ENCODE measurements at regions not wholly inside any gene's neighbourhood (a gene's known extent, or its start where the extent isn't known, plus 50 kb on each side); places are given as distances from the start of the nearest gene placed in this dataset.
"Not testable (repeated sequence)": the region's sequence is repeated elsewhere in the genome, so short reads cannot be mapped to it uniquely, and the experiment has no call there.

DNA sequence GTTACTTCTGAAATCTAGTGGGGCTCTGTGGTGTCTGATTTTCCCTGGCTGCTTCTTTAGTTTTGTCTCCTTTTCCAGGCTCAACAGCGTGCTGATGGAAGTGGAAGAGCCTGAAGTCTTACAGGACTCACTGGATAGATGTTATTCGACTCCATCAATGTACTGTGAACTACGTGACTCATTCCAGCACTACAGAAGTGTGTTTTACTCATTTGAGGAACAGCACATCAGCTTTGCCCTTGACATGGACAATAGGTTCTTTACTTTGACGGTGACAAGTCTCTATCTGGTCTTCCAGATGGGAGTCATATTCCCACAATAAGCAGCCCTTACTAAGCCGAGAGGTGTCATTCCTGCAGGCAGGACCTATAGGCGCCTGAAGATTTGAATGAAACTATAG lies 51.1 kb downstream of the NBPF8 start:
- not testable (repeated sequence) for H3K27ac ChIP-seq; H3K9me3 ChIP-seq; H3K36me3 ChIP-seq; H3K4me1 ChIP-seq; H3K27me3 ChIP-seq; H3K4me3 ChIP-seq; DNase-seq (ENCODE audit: low spot score in 2 of 2)
- 95% methylated on average over 4 of the region's 6 CpGs for WGBS

- not testable (repeated sequence) for H3K4me1 ChIP-seq; DNase-seq (ENCODE audit: low spot score in 2 of 2); H3K27me3 ChIP-seq; H3K4me3 ChIP-seq; H3K27ac ChIP-seq; H3K9me3 ChIP-seq
- 87% methylated on average over 4 of the region's 4 CpGs for WGBS
- H3K36me3 ChIP-seq = peaks cover 13% of the 10 kb centered on the region
Observed at GRCh38 chr1:120477663-120478062, 62.8 kb downstream of the NBPF8 start.

- 100% methylated on average over 1 of the region's 5 CpGs for WGBS
- H3K9me3 ChIP-seq; H3K4me1 ChIP-seq; H3K4me3 ChIP-seq; DNase-seq (ENCODE audit: low spot score in 2 of 2); H3K27ac ChIP-seq; H3K27me3 ChIP-seq: not testable (repeated sequence)
- H3K36me3 ChIP-seq = peaks cover 13% of the 10 kb centered on the region
Observed at GRCh38 chr1:120478400-120478799, 63.6 kb downstream of the NBPF8 start.

DNA sequence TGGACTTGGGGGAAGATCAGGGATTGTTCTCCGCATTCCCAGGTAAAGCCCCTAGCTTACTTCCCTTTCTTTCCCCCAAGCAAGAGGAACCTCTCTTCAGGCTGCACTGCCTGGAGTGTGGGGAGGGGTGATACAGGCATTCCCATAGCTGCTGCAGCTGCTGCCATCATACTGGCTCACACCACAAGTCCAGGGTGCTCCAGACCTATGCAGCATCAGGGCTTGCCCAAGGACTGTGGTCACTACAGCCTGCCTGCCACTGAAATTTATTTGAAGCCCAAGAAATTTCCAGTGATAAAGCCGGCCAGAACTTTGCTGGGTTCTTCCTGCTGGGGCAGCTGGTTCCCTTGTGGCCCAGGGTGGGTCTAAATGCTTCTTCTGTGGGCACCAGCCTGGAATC lies 72.7 kb downstream of the NBPF8 start:
- H3K9me3 ChIP-seq; DNase-seq (ENCODE audit: low spot score in 2 of 2); H3K4me3 ChIP-seq; H3K27ac ChIP-seq; H3K27me3 ChIP-seq; H3K4me1 ChIP-seq: not testable (repeated sequence)
- no CpG with 5 or more reads among the region's 2 CpGs for WGBS
- H3K36me3 ChIP-seq = peaks cover 11% of the 10 kb centered on the region

GRCh38 chr1:120489217-120489616 lies 74.4 kb downstream of the NBPF8 start:
- H3K27ac ChIP-seq; H3K4me1 ChIP-seq; H3K27me3 ChIP-seq; H3K9me3 ChIP-seq; H3K4me3 ChIP-seq; DNase-seq (ENCODE audit: low spot score in 2 of 2): not testable (repeated sequence)
- peaks cover 13% of the 10 kb centered on the region for H3K36me3 ChIP-seq
- 100% methylated on average over 1 of the region's 8 CpGs for WGBS

- DNase-seq (ENCODE audit: low spot score in 2 of 2); H3K4me1 ChIP-seq; H3K9me3 ChIP-seq; H3K27me3 ChIP-seq; H3K4me3 ChIP-seq; H3K27ac ChIP-seq: not testable (repeated sequence)
- peaks cover 11% of the 10 kb centered on the region for H3K36me3 ChIP-seq
- WGBS = no CpG with 5 or more reads among the region's 3 CpGs
Observed at GRCh38 chr1:120497145-120497544, 82.3 kb downstream of the NBPF8 start.

DNA sequence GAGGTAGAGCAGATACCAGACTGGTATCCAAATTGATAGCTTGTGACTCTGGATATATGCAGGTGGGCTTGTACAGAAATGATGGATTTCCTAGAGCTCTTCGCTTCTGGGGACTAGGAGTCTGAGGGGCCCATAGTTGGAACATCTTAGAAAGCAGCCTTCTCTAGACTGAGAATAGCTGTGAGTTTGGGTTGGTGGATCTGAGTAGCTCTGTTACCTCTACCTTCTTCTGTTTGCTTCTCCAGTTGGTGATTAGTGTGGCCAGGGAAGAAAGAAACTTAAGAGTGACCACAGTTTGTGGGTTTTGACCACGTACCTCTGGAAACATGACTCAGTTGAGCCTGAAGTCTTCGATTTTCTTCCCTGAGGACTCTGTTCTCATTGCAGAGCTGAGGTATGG lies 88.4 kb downstream of the NBPF8 start:
- DNase-seq (ENCODE audit: low spot score in 2 of 2); H3K36me3 ChIP-seq: not testable (repeated sequence)
- 70% methylated on average over 2 of the region's 3 CpGs for WGBS

DNA sequence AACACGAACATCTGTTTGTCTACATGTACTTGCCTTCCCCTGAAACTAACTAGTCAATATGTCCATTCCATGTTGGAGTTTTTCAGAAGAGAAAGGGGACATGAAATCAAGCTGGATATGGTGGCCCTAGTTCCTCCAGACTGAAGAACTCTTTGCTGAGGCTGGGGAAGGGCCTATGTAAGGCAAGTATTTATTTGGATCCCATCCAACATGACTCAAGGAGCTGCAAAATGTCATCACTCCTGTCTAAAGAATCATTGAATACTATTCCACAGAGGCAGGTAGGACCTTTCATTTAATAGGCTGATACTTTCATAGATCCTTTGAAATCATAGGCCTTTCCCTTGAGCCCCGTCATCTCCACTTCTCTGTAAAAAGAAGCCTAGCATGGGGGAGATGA lies 91.5 kb downstream of the NBPF8 start:
- H3K36me3 ChIP-seq; H3K27me3 ChIP-seq; H3K4me1 ChIP-seq; H3K9me3 ChIP-seq; H3K4me3 ChIP-seq; H3K27ac ChIP-seq; DNase-seq (ENCODE audit: low spot score in 2 of 2): not testable (repeated sequence)
- 100% methylated on average over 1 of the region's 2 CpGs for WGBS

More for the DNA sequence above, 88.4 kb downstream of the NBPF8 start:
- H3K4me3 ChIP-seq, H3K4me1 ChIP-seq, H3K27ac ChIP-seq, H3K27me3 ChIP-seq, H3K9me3 ChIP-seq: not testable (repeated sequence)

- peaks cover 12% of the 10 kb centered on the region for H3K36me3 ChIP-seq
- H3K9me3 ChIP-seq; H3K27ac ChIP-seq; H3K4me3 ChIP-seq; DNase-seq (ENCODE audit: low spot score in 2 of 2); H3K27me3 ChIP-seq; H3K4me1 ChIP-seq: not testable (repeated sequence)
- WGBS = no CpG with 5 or more reads among the region's 3 CpGs
Observed at GRCh38 chr1:120508351-120508750, 93.5 kb downstream of the NBPF8 start.

- 100% methylated on average over 1 of the region's 5 CpGs for WGBS
- H3K27ac ChIP-seq; H3K36me3 ChIP-seq; H3K4me3 ChIP-seq; DNase-seq (ENCODE audit: low spot score in 2 of 2); H3K27me3 ChIP-seq; H3K4me1 ChIP-seq; H3K9me3 ChIP-seq: not testable (repeated sequence)
Observed at GRCh38 chr1:120509258-120509657, 94.4 kb downstream of the NBPF8 start.

- H3K4me3 ChIP-seq; H3K36me3 ChIP-seq; H3K27ac ChIP-seq; H3K27me3 ChIP-seq; DNase-seq (ENCODE audit: low spot score in 2 of 2); H3K4me1 ChIP-seq; H3K9me3 ChIP-seq: not testable (repeated sequence)
- no CpG with 5 or more reads among the region's 1 CpG for WGBS
Observed at GRCh38 chr1:120513099-120513498, 98.3 kb downstream of the NBPF8 start.

GRCh38 chr1:120513531-120513930 lies 98.7 kb downstream of the NBPF8 start:
- WGBS = no CpG with 5 or more reads among the region's 4 CpGs
- not testable (repeated sequence) for H3K4me1 ChIP-seq; H3K27me3 ChIP-seq; H3K27ac ChIP-seq; H3K4me3 ChIP-seq; H3K9me3 ChIP-seq; H3K36me3 ChIP-seq; DNase-seq (ENCODE audit: low spot score in 2 of 2)

GRCh38 chr1:120519196-120519595 lies 104.4 kb downstream of the NBPF8 start:
- H3K27me3 ChIP-seq; H3K4me1 ChIP-seq; DNase-seq (ENCODE audit: low spot score in 2 of 2); H3K4me3 ChIP-seq; H3K36me3 ChIP-seq; H3K9me3 ChIP-seq; H3K27ac ChIP-seq: not testable (repeated sequence)
- WGBS = no CpG with 5 or more reads among the region's 8 CpGs

DNA sequence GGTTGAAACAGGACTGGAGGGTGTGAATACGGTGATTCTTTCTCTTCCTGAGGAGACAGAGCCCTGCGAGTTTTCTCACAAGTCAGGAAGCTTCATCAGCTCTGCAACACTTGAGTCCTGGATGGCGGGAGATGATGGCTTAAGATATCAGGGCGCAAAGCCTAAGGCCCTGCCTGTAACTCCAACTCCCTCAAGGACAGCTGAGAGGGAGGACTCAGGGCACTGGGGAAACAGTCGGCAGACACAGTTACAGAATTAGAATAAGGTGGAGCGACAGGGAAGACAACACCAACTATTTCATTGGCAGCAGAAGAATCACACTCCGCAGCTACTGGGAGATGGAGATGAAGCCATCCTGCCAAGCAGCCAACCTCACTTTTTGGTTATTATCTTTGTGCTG lies 109.6 kb downstream of the NBPF8 start:
- H3K9me3 ChIP-seq; H3K27me3 ChIP-seq; H3K4me1 ChIP-seq; DNase-seq (ENCODE audit: low spot score in 2 of 2); H3K36me3 ChIP-seq; H3K4me3 ChIP-seq; H3K27ac ChIP-seq: not testable (repeated sequence)
- no CpG with 5 or more reads among the region's 7 CpGs for WGBS

DNA sequence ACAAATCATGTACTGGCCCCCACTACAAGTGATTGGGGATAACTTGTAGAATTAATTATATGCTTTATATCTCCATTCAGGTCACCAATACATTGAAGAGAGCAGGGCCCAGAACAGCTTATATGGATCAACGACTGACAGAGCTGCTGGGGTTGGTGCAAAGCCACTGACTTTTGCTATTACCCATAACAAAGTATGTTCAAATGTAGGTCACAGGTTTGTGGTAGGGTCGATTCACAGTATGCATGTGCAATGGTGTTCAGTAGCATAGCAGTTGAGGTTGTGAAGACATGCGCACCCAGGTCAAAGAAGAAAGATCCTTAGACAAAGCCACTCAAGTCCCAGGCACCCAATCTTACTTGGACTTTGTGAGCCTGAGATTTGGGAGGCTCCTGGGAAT lies 110.6 kb downstream of the NBPF8 start:
- 88% methylated on average over 2 of the region's 3 CpGs for WGBS
- not testable (repeated sequence) for H3K27me3 ChIP-seq; H3K36me3 ChIP-seq; H3K4me3 ChIP-seq; DNase-seq (ENCODE audit: low spot score in 2 of 2); H3K9me3 ChIP-seq; H3K4me1 ChIP-seq
- H3K27ac ChIP-seq = peak overlapping the region; percentile 3

All from suprapubic skin (tissue), 4 donors.